K562 (cell line): ENCODE measurements at regions not wholly inside any gene's neighbourhood (a gene's known extent, or its start where the extent isn't known, plus 50 kb on each side); places are given as distances from the start of the nearest gene placed in this dataset.

Source experiments
- CHD4 ChIP-seq: fragments of 200-600 bp; sonication (generic); IDR thresholded peaks from 3 replicates; pipeline ENCODE4 v1.6.1; 2012; ENCODE audit warnings: low read depth, mild to moderate bottlenecking, mixed read lengths, low read length, inconsistent platforms; ENCODE audit not compliant: insufficient read depth, insufficient replicate concordance, poor library complexity, severe bottlenecking
- MXI1 ChIP-seq: IDR thresholded peaks from 2 replicates; pipeline ENCODE4 v1.6.1; 2011; ENCODE audit warnings: low read depth, mild to moderate bottlenecking, improper control_type of control experiment, low read length
- RBFOX2 ChIP-seq: fragments of 200-400 bp; formaldehyde crosslinking; IDR thresholded peaks from 2 replicates; pipeline ENCODE4 v1.6.1; 2017; ENCODE audit warnings: low read depth, mild to moderate bottlenecking, low read length, moderate library complexity
- SIN3A ChIP-seq, 2 experiments: fragments of 150-350 bp in 1 of 2; IDR thresholded peaks; 2 replicates each; pipeline ENCODE4 v1.6.1; 2011 to 2016; ENCODE audit warnings: borderline replicate concordance in 2 of 2, low read depth in 2 of 2, low read length in 2 of 2, mild to moderate bottlenecking in 2 of 2, moderate library complexity in 2 of 2; ENCODE audit not compliant: control insufficient read depth in 1 of 2
- ZNF165 ChIP-seq: fragments of 250-450 bp; sonication (Bioruptor Pico); IDR thresholded peaks from 2 replicates; pipeline ENCODE4 v1.4.0; 2020; ENCODE audit warnings: borderline replicate concordance

DNA sequence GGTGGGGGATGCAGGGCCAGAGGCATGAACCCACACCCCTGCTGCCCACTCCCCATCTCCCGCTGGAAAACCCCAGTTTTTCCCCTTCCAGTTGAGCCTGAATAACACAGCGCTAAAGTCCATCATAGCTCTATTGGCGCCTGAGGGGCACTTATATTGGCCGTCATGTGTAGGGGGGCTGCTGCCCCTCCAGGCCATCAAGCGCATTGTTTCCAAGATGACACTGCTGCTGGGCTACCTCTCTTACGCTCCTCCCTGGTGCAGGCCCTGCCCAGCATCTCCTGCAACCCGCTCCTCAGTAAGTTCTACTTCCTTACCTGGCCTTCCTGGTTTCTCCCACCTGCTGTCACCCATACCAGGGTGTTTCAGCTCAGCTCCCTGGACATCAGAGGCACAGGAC is 205.0 kb upstream of the RPL34 start:
- TF ChIP-seq ZNF165 (no peak), MXI1 (no peak), CHD4 (no peak), RBFOX2 (no peak), SIN3A (IDR thresholded peaks at IDR 0.05; ENCODE audit: borderline replicate concordance in 2 of 2, control insufficient read depth in 1 of 2, low read depth in 2 of 2, low read length in 2 of 2) (no peak)
